ENCODE measurements at regions not wholly inside any gene's neighbourhood (a gene's known extent, or its start where the extent isn't known, plus 50 kb on each side); places are given as distances from the start of the nearest gene placed in this dataset.

GRCh38 chr11:111049131-111049530 is 196.4 kb upstream of the POU2AF2 start:
- DNase-seq (ENCODE audit: low spot score in 2 of 2, unreplicated experiment in 2 of 2) = no peak
- Mint-ChIP-seq H3K9me3 (peaks cover 6% of the 10 kb centered on the region), H3K36me3 (no peaks in the 10 kb centered on the region), H3K27me3 (ENCODE audit: low read depth) (no peaks in the 10 kb centered on the region), H3K4me1 (peaks cover 7% of the 10 kb centered on the region), H3K4me3 (no peak overlapping the region), H3K27ac (no peak overlapping the region)
- TF ChIP-seq CTCF (IDR thresholded peaks at IDR 0.05; ENCODE audit: unreplicated experiment) = no peak

- no peak for DNase-seq (ENCODE audit: low spot score in 2 of 2, unreplicated experiment in 2 of 2)
- H3K4me3 Mint-ChIP-seq = no peak overlapping the region
- no peak for TF ChIP-seq CTCF (IDR thresholded peaks at IDR 0.05; ENCODE audit: unreplicated experiment)
- peaks cover 3% of the 10 kb centered on the region for H3K27me3 Mint-ChIP-seq (ENCODE audit: low read depth)
- peaks cover 7% of the 10 kb centered on the region for H3K4me1 Mint-ChIP-seq
- peaks cover 10% of the 10 kb centered on the region for H3K9me3 Mint-ChIP-seq
- no peaks in the 10 kb centered on the region for H3K36me3 Mint-ChIP-seq
- H3K27ac Mint-ChIP-seq = no peak overlapping the region
Observed at GRCh38 chr11:111047374-111047773, 198.2 kb upstream of the POU2AF2 start.

- Mint-ChIP-seq H3K27me3 (ENCODE audit: low read depth) (peaks cover 3% of the 10 kb centered on the region), H3K9me3 (peaks cover 10% of the 10 kb centered on the region), H3K27ac (no peak overlapping the region), H3K4me1 (peaks cover 7% of the 10 kb centered on the region), H3K36me3 (no peaks in the 10 kb centered on the region), H3K4me3 (no peak overlapping the region)
- TF ChIP-seq CTCF (IDR thresholded peaks at IDR 0.05; ENCODE audit: unreplicated experiment) = no peak
- no peak for DNase-seq (ENCODE audit: low spot score in 2 of 2, unreplicated experiment in 2 of 2)
Observed at GRCh38 chr11:111046291-111046690, 199.2 kb upstream of the POU2AF2 start.

- H3K9me3 Mint-ChIP-seq = peaks cover 10% of the 10 kb centered on the region
- no peak overlapping the region for H3K27ac Mint-ChIP-seq
Observed at GRCh38 chr11:111045874-111046273, 199.7 kb upstream of the POU2AF2 start.

GRCh38 chr11:111045407-111045803 is 200.1 kb upstream of the POU2AF2 start:
- Mint-ChIP-seq H3K27me3 (ENCODE audit: low read depth) (peaks cover 3% of the 10 kb centered on the region), H3K9me3 (peaks cover 8% of the 10 kb centered on the region), H3K4me1 (peaks cover 7% of the 10 kb centered on the region), H3K36me3 (no peaks in the 10 kb centered on the region), H3K27ac (no peak overlapping the region), H3K4me3 (no peak overlapping the region)
- TF ChIP-seq CTCF (IDR thresholded peaks at IDR 0.05; ENCODE audit: unreplicated experiment) = no peak
- DNase-seq (ENCODE audit: low spot score in 2 of 2, unreplicated experiment in 2 of 2) = no peak

More at GRCh38 chr11:111045874-111046273, 199.7 kb upstream of the POU2AF2 start:
- Mint-ChIP-seq H3K27me3 (ENCODE audit: low read depth) (peaks cover 3% of the 10 kb centered on the region), H3K4me3 (no peak overlapping the region), H3K4me1 (peaks cover 7% of the 10 kb centered on the region), H3K36me3 (no peaks in the 10 kb centered on the region)
- no peak for DNase-seq (ENCODE audit: low spot score in 2 of 2, unreplicated experiment in 2 of 2)
- no peak for TF ChIP-seq CTCF (IDR thresholded peaks at IDR 0.05; ENCODE audit: unreplicated experiment)

Measured in mesothelial cell of epicardium (in vitro differentiated cells).